ENCODE measurements at regions not wholly inside any gene's neighbourhood (a gene's known extent, or its start where the extent isn't known, plus 50 kb on each side); places are given as distances from the start of the nearest gene placed in this dataset.

GRCh38 chr5:157922026-157922425 is 63.1 kb upstream of the CLINT1 start:
- no peak overlapping the region for H3K4me3 ChIP-seq (replicated peaks; ENCODE audit: low read depth, low read length)
- H3K27me3 ChIP-seq (replicated peaks; ENCODE audit: control insufficient read depth, insufficient read depth, low read length) = peaks cover 2% of the 10 kb centered on the region; the same call in 1 of the 2 replicates
- TF ChIP-seq CTCF (IDR thresholded peaks at IDR 0.05; ENCODE audit: insufficient read depth, low read length, poor library complexity, severe bottlenecking) = no peak
- no peak for DNase-seq (ENCODE audit: extremely low read depth, insufficient read length)
- no peaks in the 10 kb centered on the region for H3K36me3 ChIP-seq (ENCODE audit: control insufficient read depth, insufficient read depth, low read length)

GRCh38 chr5:157920828-157921170 is 61.9 kb upstream of the CLINT1 start:
- DNase-seq (ENCODE audit: extremely low read depth, insufficient read length) = no peak
- Histone ChIP-seq H3K36me3 (ENCODE audit: control insufficient read depth, insufficient read depth, low read length) (no peaks in the 10 kb centered on the region), H3K27me3 (replicated peaks; ENCODE audit: control insufficient read depth, insufficient read depth, low read length) (peaks cover 2% of the 10 kb centered on the region; the same call in 1 of the 2 replicates), H3K4me3 (replicated peaks; ENCODE audit: low read depth, low read length) (no peak overlapping the region)
- no peak for TF ChIP-seq CTCF (IDR thresholded peaks at IDR 0.05; ENCODE audit: insufficient read depth, low read length, poor library complexity, severe bottlenecking)

GRCh38 chr5:157918811-157919742 is 60.1 kb upstream of the CLINT1 start:
- peak; percentile 30 for DNase-seq (ENCODE audit: extremely low read depth, insufficient read length)
- H3K4me3 ChIP-seq (replicated peaks; ENCODE audit: low read depth, low read length) = no peak overlapping the region
- TF ChIP-seq CTCF (IDR thresholded peaks at IDR 0.05; ENCODE audit: insufficient read depth, low read length, poor library complexity, severe bottlenecking) = no peak
- H3K36me3 ChIP-seq (ENCODE audit: control insufficient read depth, insufficient read depth, low read length) = no peaks in the 10 kb centered on the region
- H3K27me3 ChIP-seq (replicated peaks; ENCODE audit: control insufficient read depth, insufficient read depth, low read length) = 0 out of 2 replicates have a peak, but pooled peaks cover 2% of the 10 kb centered on the region

GRCh38 chr5:157917899-157918809 is 59.2 kb upstream of the CLINT1 start:
- 0 out of 2 replicates have a peak, but pooled peaks cover 2% of the 10 kb centered on the region for H3K27me3 ChIP-seq (replicated peaks; ENCODE audit: control insufficient read depth, insufficient read depth, low read length)
- no peak overlapping the region for H3K4me3 ChIP-seq (replicated peaks; ENCODE audit: low read depth, low read length)
- no peaks in the 10 kb centered on the region for H3K36me3 ChIP-seq (ENCODE audit: control insufficient read depth, insufficient read depth, low read length)
- peak; percentile 72 for TF ChIP-seq CTCF (IDR thresholded peaks at IDR 0.05; ENCODE audit: insufficient read depth, low read length, poor library complexity, severe bottlenecking)
- no peak for DNase-seq (ENCODE audit: extremely low read depth, insufficient read length)

GRCh38 chr5:157917491-157917890 is 58.5 kb upstream of the CLINT1 start:
- no peak for TF ChIP-seq CTCF (IDR thresholded peaks at IDR 0.05; ENCODE audit: insufficient read depth, low read length, poor library complexity, severe bottlenecking)
- Histone ChIP-seq H3K4me3 (replicated peaks; ENCODE audit: low read depth, low read length) (no peak overlapping the region), H3K27me3 (replicated peaks; ENCODE audit: control insufficient read depth, insufficient read depth, low read length) (0 out of 2 replicates have a peak, but pooled peaks cover 2% of the 10 kb centered on the region), H3K36me3 (ENCODE audit: control insufficient read depth, insufficient read depth, low read length) (no peaks in the 10 kb centered on the region)
- DNase-seq (ENCODE audit: extremely low read depth, insufficient read length) = no peak

Data from GM06990 (cell line).